Endothelial cell of umbilical vein (primary cell): ENCODE measurements at regions not wholly inside any gene's neighbourhood (a gene's known extent, or its start where the extent isn't known, plus 50 kb on each side); places are given as distances from the start of the nearest gene placed in this dataset.

Experiments used
- BruUV-seq: library from RNA; stranded (reverse); fragments of 400-500 nt; replicated peaks from 2 replicates; lab custom pipeline; 2021; lab: Mats Ljungman, UMichigan
- CTCF ChIA-PET: fragments of 300-600, 350-600 bp; sonication (Branson Sonifier 250); formaldehyde crosslinking; loops from one replicate; lab custom pipeline; 2021; ENCODE audit warnings: antibody characterized with exemption, inconsistent platforms; lab: Charles Lee
- POLR2A ChIA-PET: fragments of 300-600, 350-600 bp; sonication (Branson Sonifier 250); formaldehyde crosslinking; loops from one replicate; lab custom pipeline; 2021; ENCODE audit warnings: antibody characterized with exemption, inconsistent platforms; lab: Charles Lee
- DNase-seq: peaks from one replicate; pipeline ENCODE4 v3.0.0-alpha.2; 2011; ENCODE audit warnings: low read depth, low spot score
- FAIRE-seq: peaks from 2 replicates; lab custom pipeline; 2011; peaks lifted over from hg19 to GRCh38; lab: Jason Lieb, UNC
- H2AFZ ChIP-seq: 2 replicates; pipeline ENCODE4 v1.6.0; 2012; ENCODE audit warnings: low read depth, low read length, control low read depth, inconsistent platforms
- H3K27ac ChIP-seq: 2 replicates; pipeline ENCODE4 v1.5.1; 2011; ENCODE audit warnings: low read depth, mild to moderate bottlenecking, control low read depth, low read length, moderate library complexity; ENCODE audit not compliant: insufficient read depth
- H3K27me3 ChIP-seq, 2 experiments: 2 replicates each; pipeline versions ENCODE4 v1.6.0 to v1.6.1; 2011; ENCODE audit warnings: low read length in 2 of 2, mixed read lengths in 1 of 2; ENCODE audit not compliant: control insufficient read depth in 2 of 2, insufficient read depth in 2 of 2
- H3K36me3 ChIP-seq, 2 experiments: 2 replicates in 1 of 2; 3 replicates in 1 of 2; pipeline ENCODE4 v1.5.1; 2011; ENCODE audit warnings: low read length in 2 of 2, mild to moderate bottlenecking in 1 of 2, moderate library complexity in 1 of 2; ENCODE audit not compliant: control insufficient read depth in 2 of 2, insufficient read depth in 2 of 2; ENCODE audit errors: extremely low read depth in 1 of 2
- H3K4me1 ChIP-seq: 3 replicates; pipeline ENCODE4 v1.5.1; 2011; ENCODE audit warnings: mild to moderate bottlenecking, low read length; ENCODE audit not compliant: control insufficient read depth, insufficient read depth; ENCODE audit errors: extremely low read depth
- H3K4me2 ChIP-seq: 2 replicates; pipeline ENCODE4 v1.6.1; 2011; ENCODE audit warnings: low read length, control low read depth, mixed read lengths; ENCODE audit not compliant: insufficient read depth
- H3K4me3 ChIP-seq, 3 experiments: fragments of 200-600 bp in 1 of 3; sonication (generic), shearing (Covaris generic) in 1 of 3; replicated peaks in 1 of 3; 2 replicates each; pipeline ENCODE4 v1.5.1; 2011 to 2016; ENCODE audit warnings: control low read depth in 3 of 3, low read length in 3 of 3, mild to moderate bottlenecking in 2 of 3, inconsistent platforms in 1 of 3, low read depth in 1 of 3, moderate library complexity in 1 of 3; ENCODE audit not compliant: insufficient read depth in 1 of 3
- H3K79me2 ChIP-seq: 2 replicates; pipeline ENCODE4 v1.6.0; 2012; ENCODE audit warnings: low read length, inconsistent platforms; ENCODE audit not compliant: control insufficient read depth, insufficient read depth
- H3K9ac ChIP-seq: replicated peaks from 2 replicates; pipeline ENCODE3; 2011; ENCODE audit warnings: low read length, control low read depth; ENCODE audit not compliant: insufficient read depth; ENCODE audit errors: extremely low read depth
- H3K9me1 ChIP-seq: replicated peaks from 3 replicates; pipeline ENCODE4 v1.6.0; 2011; ENCODE audit warnings: mild to moderate bottlenecking, low read length; ENCODE audit not compliant: control insufficient read depth, insufficient read depth; ENCODE audit errors: extremely low read depth
- H3K9me3 ChIP-seq: replicated peaks from 2 replicates; pipeline ENCODE4 v1.5.1; 2012; ENCODE audit warnings: low read length, inconsistent platforms; ENCODE audit not compliant: control insufficient read depth, insufficient read depth
- H4K20me1 ChIP-seq: replicated peaks from 2 replicates; pipeline ENCODE3; 2011; ENCODE audit warnings: mild to moderate bottlenecking, low read length; ENCODE audit not compliant: control insufficient read depth, insufficient read depth; ENCODE audit errors: extremely low read depth
- CTCF ChIP-seq, 2 donors: IDR thresholded peaks; 1 replicate in 1 of 2; 2 replicates in 1 of 2; pipeline ENCODE4 v1.5.1; 2011; ENCODE audit warnings: low read length in 2 of 2, mild to moderate bottlenecking in 2 of 2, moderate library complexity in 2 of 2, control low read depth in 1 of 2, inconsistent platforms in 1 of 2, low read depth in 1 of 2; ENCODE audit not compliant: insufficient read depth in 1 of 2; ENCODE audit errors: extremely low read depth in 1 of 2
- EZH2 ChIP-seq: IDR thresholded peaks from 2 replicates; pipeline ENCODE4 v1.6.1; 2012; ENCODE audit warnings: borderline replicate concordance, low read depth, mild to moderate bottlenecking, moderate library complexity, low read length, inconsistent platforms; ENCODE audit not compliant: severe bottlenecking
- FOS ChIP-seq: IDR thresholded peaks from 2 replicates; pipeline ENCODE4 v1.6.1; 2011; ENCODE audit warnings: mild to moderate bottlenecking, low read length, moderate library complexity, borderline replicate concordance; ENCODE audit not compliant: insufficient read depth
- GATA2 ChIP-seq: IDR thresholded peaks from 2 replicates; pipeline ENCODE4 v1.7.0; 2011; ENCODE audit warnings: low read depth, mild to moderate bottlenecking, moderate library complexity, mixed read lengths, low read length; ENCODE audit not compliant: insufficient read length, insufficient read depth
- JUN ChIP-seq: IDR thresholded peaks from 2 replicates; pipeline ENCODE4 v1.6.1; 2011; ENCODE audit warnings: borderline replicate concordance, low read depth; ENCODE audit not compliant: insufficient read length, insufficient read depth
- MAX ChIP-seq: IDR thresholded peaks from 2 replicates; pipeline ENCODE4 v1.6.1; 2011; ENCODE audit not compliant: insufficient read depth, insufficient read length
- MYC ChIP-seq: IDR thresholded peaks from one replicate; pipeline ENCODE4 v1.6.1; 2011; ENCODE audit warnings: mild to moderate bottlenecking, low read depth, low read length
- POLR2A ChIP-seq: IDR thresholded peaks from 2 replicates; pipeline ENCODE4 v1.6.1; 2012; ENCODE audit warnings: low read depth, mild to moderate bottlenecking, control low read depth, low read length
- POLR2AphosphoS5 ChIP-seq: IDR thresholded peaks from 2 replicates; pipeline ENCODE4 v1.6.1; 2012; ENCODE audit warnings: low read depth, mild to moderate bottlenecking, control low read depth, low read length, moderate library complexity; ENCODE audit not compliant: insufficient read depth
- dilution Hi-C: fragments of 300-500 bp; cut with MboI; formaldehyde crosslinking; loops from one replicate; pipeline ENCODE4 v1.15.0; 2019; ENCODE audit warnings: low sequenced_read_pairs; ENCODE audit not compliant: extremely low pct_ligation_motif_present
- intact Hi-C: fragments of 100-400 bp; cut with micrococcal nuclease; formaldehyde crosslinking; loops from one replicate; pipeline ENCODE4 v1.10.0; 2022

DNA sequence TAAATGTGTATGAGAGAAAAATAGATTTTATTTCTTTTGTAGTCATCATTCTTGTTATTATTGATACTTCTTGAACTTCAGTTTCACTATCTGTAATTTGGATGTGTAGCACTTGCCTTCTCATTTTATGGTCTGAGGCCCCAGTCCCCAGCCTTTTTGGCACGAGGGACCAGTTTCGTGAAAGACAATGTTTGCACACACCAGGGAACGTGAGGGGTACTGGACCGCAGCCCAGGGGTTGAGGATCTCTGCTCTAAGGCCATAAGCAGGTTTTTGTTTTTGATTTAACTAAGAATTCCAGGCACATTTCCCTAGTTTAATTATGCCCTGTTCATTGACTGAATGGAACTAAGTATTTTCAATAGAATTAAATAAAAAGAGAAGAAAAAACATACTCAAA is 261.5 kb downstream of the BMP2 start:
- no peaks in the 10 kb centered on the region for H3K79me2 ChIP-seq
- no peak overlapping the region for H3K4me3 ChIP-seq
- no peak overlapping the region for H3K9ac ChIP-seq
- BruUV-seq: no TSS peak
- H3K9me1 ChIP-seq: no peaks in the 10 kb centered on the region
- H3K27ac ChIP-seq: no peak overlapping the region
- FAIRE-seq (no peak), DNase-seq (no peak)
- dilution Hi-C loops: no loop called here
- H3K27me3 ChIP-seq: no peaks in the 10 kb centered on the region
- no peaks in the 10 kb centered on the region for H4K20me1 ChIP-seq
- TF ChIP-seq FOS (no peak), GATA2 (no peak), CTCF (IDR thresholded peaks at IDR 0.05; ENCODE audit: extremely low read depth in 1 of 2, insufficient read depth in 1 of 2, low read depth in 1 of 2, low read length in 2 of 2) (no peak), MYC (no peak), MAX (no peak), EZH2 (no peak), JUN (no peak), POLR2AphosphoS5 (no peak), POLR2A (no peak)
- H2AFZ ChIP-seq: no peak overlapping the region
- no peaks in the 10 kb centered on the region for H3K9me3 ChIP-seq
- ChIA-PET POLR2A (no interaction called here), CTCF (no interaction called here)
- H3K36me3 ChIP-seq: no peaks in the 10 kb centered on the region
- no peak overlapping the region for H3K4me2 ChIP-seq
- H3K4me1 ChIP-seq: no peaks in the 10 kb centered on the region
- intact Hi-C loops: no loop called here
